Urinary bladder (tissue), 3 donors: ENCODE measurements at regions not wholly inside any gene's neighbourhood (a gene's known extent, or its start where the extent isn't known, plus 50 kb on each side); places are given as distances from the start of the nearest gene placed in this dataset.

ENCODE experiments used
- DNase-seq: peaks from one replicate; pipeline ENCODE4 v3.0.0-alpha.2; 2015; ENCODE audit errors: extremely low spot score
- H3K27ac ChIP-seq: one replicate; pipeline ENCODE4 v1.5.1; 2013; ENCODE audit warnings: low read depth, mild to moderate bottlenecking, moderate library complexity
- H3K36me3 ChIP-seq: one replicate; pipeline ENCODE4 v1.6.1; 2013; ENCODE audit warnings: mild to moderate bottlenecking, moderate library complexity; ENCODE audit not compliant: insufficient read depth
- H3K4me1 ChIP-seq: one replicate; pipeline ENCODE4 v1.6.1; 2013; ENCODE audit warnings: mild to moderate bottlenecking, moderate library complexity; ENCODE audit not compliant: insufficient read depth
- H3K4me3 ChIP-seq: one replicate; pipeline ENCODE4 v1.5.1; 2013; ENCODE audit warnings: low read depth, low read length
- WGBS: extraction: QIAGEN DNeasy Blood & Tissue Kit; methylation state at CpG from one replicate; pipeline ENCODE4 v1.1.7; 2013; 5-methylcytosine and 5-hydroxymethylcytosine counted together
- donor health status: healthy with polysubstance abuse.
- donor health status: healthy.

- no peak overlapping the region for H3K4me3 ChIP-seq
- no peak for DNase-seq
- no peaks in the 10 kb centered on the region for H3K36me3 ChIP-seq
- WGBS, result 80% methylated on average over 3 of the region's 3 CpGs
- H3K27ac ChIP-seq, result no peak overlapping the region
- H3K4me1 ChIP-seq, result no peaks in the 10 kb centered on the region
Observed at GRCh38 chr4:145387079-145387478, 94.6 kb upstream of the SMAD1 start.

DNA sequence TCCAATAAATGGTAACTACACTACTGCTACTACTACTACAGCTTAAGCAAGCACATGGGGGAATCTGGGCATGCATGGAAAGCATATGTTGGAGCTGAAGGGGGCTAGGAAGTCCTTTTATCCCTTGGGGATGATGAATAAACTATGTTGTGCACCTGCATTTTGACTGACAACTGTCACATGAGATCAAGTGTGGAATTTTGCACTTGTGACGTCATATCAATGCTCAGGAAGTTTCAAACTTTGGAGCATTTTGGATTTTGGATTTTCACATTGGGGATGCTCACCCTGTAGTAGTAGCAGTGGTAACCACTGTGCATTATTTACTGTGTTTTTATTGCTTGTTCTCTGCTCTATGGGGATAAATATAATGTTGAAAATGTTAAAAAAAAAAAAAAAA lies 100.5 kb upstream of the SMAD1 start:
- Histone ChIP-seq H3K4me1 (no peaks in the 10 kb centered on the region), H3K27ac (no peak overlapping the region), H3K36me3 (no peaks in the 10 kb centered on the region), H3K4me3 (no peak overlapping the region)
- 79% methylated on average over 1 of the region's 1 CpG for WGBS
- DNase-seq, result no peak

DNA sequence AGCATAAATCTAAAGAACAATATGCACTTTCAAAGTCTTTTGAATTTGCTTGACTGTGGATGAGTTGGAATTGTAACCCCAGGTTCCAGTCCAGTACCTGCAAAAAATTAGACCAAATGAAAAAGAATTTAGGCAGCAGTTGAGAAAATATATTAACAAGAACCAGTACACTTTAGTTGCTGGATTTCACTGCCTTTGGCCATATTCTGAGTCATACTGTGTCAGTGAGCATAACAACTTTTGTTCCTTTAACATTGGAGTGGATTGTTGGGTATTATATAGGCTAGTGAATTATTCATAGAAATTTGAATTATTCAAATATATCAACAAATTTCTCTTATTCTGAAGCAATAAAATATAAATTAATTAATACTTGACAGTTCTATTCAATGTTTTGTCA lies 101.5 kb upstream of the SMAD1 start:
- H3K4me1 ChIP-seq, result no peaks in the 10 kb centered on the region
- H3K27ac ChIP-seq, result no peak overlapping the region
- DNase-seq, result no peak
- H3K4me3 ChIP-seq, result no peak overlapping the region
- no peaks in the 10 kb centered on the region for H3K36me3 ChIP-seq

DNA sequence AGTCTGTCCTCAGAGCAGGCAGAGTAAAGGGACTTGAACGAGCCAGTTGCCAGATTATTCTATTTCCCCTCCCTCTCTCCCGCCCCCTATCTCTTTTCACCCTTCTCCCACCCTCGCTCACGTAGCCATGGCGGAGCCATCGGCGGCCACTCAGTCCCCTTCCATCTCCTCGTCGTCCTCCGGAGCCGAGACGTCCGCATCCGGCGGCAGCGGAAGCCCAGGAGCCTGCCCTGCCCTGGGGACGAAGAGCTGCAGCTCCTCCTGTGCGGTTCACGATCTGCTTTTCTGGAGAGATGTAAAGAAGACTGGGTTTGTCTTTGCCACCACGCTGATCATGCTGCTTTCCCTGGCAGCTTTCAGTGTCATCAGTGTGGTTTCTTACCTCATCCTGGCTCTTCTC lies 106.2 kb upstream of the SMAD1 start:
- WGBS, result 94% methylated on average over 20 of the region's 20 CpGs
- no peak overlapping the region for H3K27ac ChIP-seq
- DNase-seq, result no peak
- no peaks in the 10 kb centered on the region for H3K4me1 ChIP-seq
- no peaks in the 10 kb centered on the region for H3K36me3 ChIP-seq
- no peak overlapping the region for H3K4me3 ChIP-seq

GRCh38 chr4:145352438-145353145 lies 129.1 kb upstream of the SMAD1 start:
- Histone ChIP-seq H3K4me3 (no peak overlapping the region), H3K36me3 (no peaks in the 10 kb centered on the region), H3K4me1 (no peaks in the 10 kb centered on the region), H3K27ac (no peak overlapping the region)
- WGBS, result 81% methylated on average over 4 of the region's 4 CpGs
- DNase-seq, result no peak

DNA sequence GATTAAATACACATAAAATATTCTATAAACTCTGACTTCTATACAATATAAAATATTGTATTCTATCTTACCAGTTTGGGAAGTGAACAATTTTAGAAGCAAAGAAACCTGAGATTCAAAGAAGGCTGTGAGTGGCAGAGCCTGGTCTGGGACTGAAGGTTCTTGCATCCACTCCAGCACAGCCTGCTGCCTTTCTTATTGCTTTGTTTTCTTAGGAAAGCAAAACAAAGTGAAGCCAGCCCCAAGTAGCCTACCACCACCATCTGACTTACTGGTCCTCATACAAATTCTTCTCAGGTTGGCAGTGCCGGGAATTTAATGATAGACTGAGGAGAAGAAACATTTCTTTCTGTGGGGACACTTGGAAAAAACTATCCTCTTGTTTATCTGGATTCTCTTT lies 129.7 kb upstream of the SMAD1 start:
- 86% methylated on average over 1 of the region's 1 CpG for whole genome bisulfite sequencing
- Histone ChIP-seq H3K4me1 (no peaks in the 10 kb centered on the region), H3K36me3 (no peaks in the 10 kb centered on the region), H3K27ac (no peak overlapping the region), H3K4me3 (no peak overlapping the region)
- no peak for DNase-seq

GRCh38 chr4:145351162-145351561 lies 130.5 kb upstream of the SMAD1 start:
- no peak overlapping the region for H3K4me3 ChIP-seq
- H3K27ac ChIP-seq, result no peak overlapping the region
- H3K4me1 ChIP-seq, result no peaks in the 10 kb centered on the region
- WGBS, result 81% methylated on average over 2 of the region's 2 CpGs
- no peaks in the 10 kb centered on the region for H3K36me3 ChIP-seq
- DNase-seq, result no peak

DNA sequence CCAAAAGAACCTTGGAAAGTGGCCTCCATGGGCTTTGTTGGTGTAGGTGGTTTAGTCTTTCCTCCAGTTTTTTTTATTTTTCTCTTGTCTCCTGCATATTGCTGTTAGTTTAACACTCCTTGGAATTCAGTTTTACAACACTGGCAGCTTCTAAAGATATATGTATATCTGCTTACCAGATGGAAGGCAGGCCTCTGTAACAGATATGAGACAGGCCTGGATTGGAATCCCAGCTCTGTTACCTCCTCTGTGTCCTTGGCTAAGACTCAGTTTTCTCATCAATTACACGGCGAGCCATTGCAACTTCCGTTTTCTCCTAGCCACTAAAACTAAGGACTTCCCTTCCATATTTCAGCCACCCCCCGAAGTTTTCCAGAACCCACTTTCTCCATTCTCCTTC lies 133.4 kb upstream of the SMAD1 start:
- Histone ChIP-seq H3K4me3 (no peak overlapping the region), H3K4me1 (no peaks in the 10 kb centered on the region), H3K27ac (no peak overlapping the region), H3K36me3 (no peaks in the 10 kb centered on the region)
- 67% methylated on average over 4 of the region's 4 CpGs for WGBS
- DNase-seq, result no peak

- H3K27ac ChIP-seq, result no peak overlapping the region
- whole genome bisulfite sequencing, result 53% methylated on average over 5 of the region's 5 CpGs
- H3K36me3 ChIP-seq, result no peaks in the 10 kb centered on the region
- H3K4me1 ChIP-seq, result no peaks in the 10 kb centered on the region
- no peak for DNase-seq
- no peak overlapping the region for H3K4me3 ChIP-seq
Observed at GRCh38 chr4:145347684-145348083, 134.0 kb upstream of the SMAD1 start.

GRCh38 chr4:145346081-145346480 lies 135.6 kb upstream of the SMAD1 start:
- Histone ChIP-seq H3K4me1 (no peaks in the 10 kb centered on the region), H3K27ac (no peak overlapping the region), H3K4me3 (no peak overlapping the region), H3K36me3 (no peaks in the 10 kb centered on the region)
- 97% methylated on average over 25 of the region's 25 CpGs for WGBS
- DNase-seq, result no peak

- H3K4me3 ChIP-seq, result no peak overlapping the region
- DNase-seq, result no peak
- no peak overlapping the region for H3K27ac ChIP-seq
- H3K4me1 ChIP-seq, result no peaks in the 10 kb centered on the region
- no peaks in the 10 kb centered on the region for H3K36me3 ChIP-seq
Observed at GRCh38 chr4:145345401-145345800, 136.3 kb upstream of the SMAD1 start.

DNA sequence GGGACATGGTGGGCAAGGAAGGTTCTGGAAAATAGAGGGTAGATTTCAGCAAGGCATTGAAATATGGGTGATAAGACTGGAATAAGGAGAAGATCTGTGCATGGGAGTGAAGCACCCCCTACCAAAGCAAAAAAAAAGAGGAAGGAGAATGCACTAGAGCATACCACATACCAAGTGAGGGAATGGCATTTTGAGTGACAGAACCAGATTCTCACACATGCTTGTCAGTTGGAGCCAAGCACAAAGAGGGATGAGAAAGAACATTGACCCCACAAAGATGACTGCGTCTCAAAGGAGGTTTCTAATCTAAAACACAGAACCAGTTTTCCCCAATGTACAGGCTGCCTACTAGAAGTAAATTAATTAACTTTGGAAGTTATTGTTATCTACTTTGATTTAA lies 140.3 kb upstream of the SMAD1 start:
- H3K27ac ChIP-seq, result no peak overlapping the region
- 87% methylated on average over 1 of the region's 1 CpG for WGBS
- no peak overlapping the region for H3K4me3 ChIP-seq
- no peaks in the 10 kb centered on the region for H3K4me1 ChIP-seq
- no peak for DNase-seq
- no peaks in the 10 kb centered on the region for H3K36me3 ChIP-seq

DNA sequence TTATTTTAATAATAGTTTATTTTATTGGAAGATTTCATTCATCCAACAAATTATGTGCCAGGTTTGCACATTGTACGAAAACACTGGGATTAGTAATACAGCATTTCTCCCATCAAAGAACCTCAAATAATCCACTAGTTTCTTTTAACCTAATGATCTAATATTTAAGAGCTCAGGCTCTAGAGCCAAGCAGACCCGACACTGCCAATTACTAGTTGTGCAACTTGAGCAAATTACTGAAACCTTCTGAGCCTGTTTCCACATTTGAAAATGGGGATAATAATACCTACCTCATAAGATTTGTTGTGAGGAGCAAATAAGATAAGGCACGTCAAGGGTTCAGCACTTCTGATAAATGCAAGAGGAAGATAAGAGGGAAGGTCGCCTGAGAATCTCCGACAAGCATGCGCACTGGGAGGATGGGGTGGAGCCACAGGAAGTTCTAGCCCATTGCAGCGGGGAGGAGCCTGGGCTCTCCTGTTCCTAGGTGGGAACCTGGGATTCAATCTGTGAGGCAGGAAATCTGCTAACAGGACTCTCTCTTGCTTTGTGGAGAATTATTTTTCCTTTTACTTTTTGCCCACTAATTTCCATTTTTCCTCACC lies 141.5 kb upstream of the SMAD1 start:
- WGBS, result 67% methylated on average over 7 of the region's 7 CpGs

GRCh38 chr4:145339075-145339725 lies 142.5 kb upstream of the SMAD1 start:
- WGBS, result 74% methylated on average over 3 of the region's 3 CpGs
- DNase-seq, result no peak
- Histone ChIP-seq H3K36me3 (no peaks in the 10 kb centered on the region), H3K4me1 (no peaks in the 10 kb centered on the region), H3K4me3 (no peak overlapping the region), H3K27ac (no peak overlapping the region)

More for the DNA sequence above, 141.5 kb upstream of the SMAD1 start:
- Histone ChIP-seq H3K4me1 (no peaks in the 10 kb centered on the region), H3K4me3 (no peak overlapping the region), H3K36me3 (no peaks in the 10 kb centered on the region), H3K27ac (no peak overlapping the region)
- DNase-seq, result no peak
